Activated CD8-positive, alpha-beta T cell treated with anti-CD3 and anti-CD28 coated beads for 36 hours (primary cell): ENCODE measurements at regions not wholly inside any gene's neighbourhood (a gene's known extent, or its start where the extent isn't known, plus 50 kb on each side); places are given as distances from the start of the nearest gene placed in this dataset.

Experiments
- ATAC-seq: fragments of 200-7000 bp; cut with Tn5 transposase; one replicate; pipeline ENCODE4 v1.10.0; 2021; ENCODE audit warnings: mild to moderate bottlenecking, moderate library complexity
- CTCF ChIA-PET: fragments of 350-600 bp; sonication (Branson Sonifier 250); formaldehyde crosslinking; loops from one replicate; lab custom pipeline; 2021; ENCODE audit warnings: antibody characterized with exemption; lab: Charles Lee
- POLR2A ChIA-PET: fragments of 350-600 bp; sonication (Branson Sonifier 250); formaldehyde crosslinking; loops from one replicate; lab custom pipeline; 2021; ENCODE audit warnings: antibody characterized with exemption; lab: Charles Lee
- DNase-seq: peaks from one replicate; pipeline ENCODE4 v3.0.0-alpha.2; 2020
- H3K27ac Mint-ChIP-seq: one replicate; pipeline ENCODE4 v1.8.0; 2021; ENCODE audit warnings: mild to moderate bottlenecking, mixed read lengths
- H3K27me3 Mint-ChIP-seq: one replicate; pipeline ENCODE4 v1.8.0; 2021; ENCODE audit warnings: mixed read lengths
- H3K36me3 Mint-ChIP-seq: one replicate; pipeline ENCODE4 v1.8.0; 2021; ENCODE audit warnings: low read depth, mixed read lengths
- H3K4me1 Mint-ChIP-seq: one replicate; pipeline ENCODE4 v1.8.0; 2021; ENCODE audit warnings: low read depth, mixed read lengths
- H3K4me3 Mint-ChIP-seq: one replicate; pipeline ENCODE4 v1.8.0; 2021; ENCODE audit warnings: mild to moderate bottlenecking, moderate library complexity, mixed read lengths
- H3K9me3 Mint-ChIP-seq: one replicate; pipeline ENCODE4 v1.8.0; 2021; ENCODE audit warnings: mixed read lengths
- intact Hi-C: fragments of 100-400 bp; cut with micrococcal nuclease; formaldehyde crosslinking; loops from one replicate; pipeline ENCODE4 v1.10.0; 2022
- TF ChIP-seq, protein P1 (sequence below): fragments of 200-600 bp; IDR thresholded peaks from one replicate; pipeline ENCODE4 v1.8.0; 2022; ENCODE audit warnings: antibody characterized with exemption, mild to moderate bottlenecking

DNA sequence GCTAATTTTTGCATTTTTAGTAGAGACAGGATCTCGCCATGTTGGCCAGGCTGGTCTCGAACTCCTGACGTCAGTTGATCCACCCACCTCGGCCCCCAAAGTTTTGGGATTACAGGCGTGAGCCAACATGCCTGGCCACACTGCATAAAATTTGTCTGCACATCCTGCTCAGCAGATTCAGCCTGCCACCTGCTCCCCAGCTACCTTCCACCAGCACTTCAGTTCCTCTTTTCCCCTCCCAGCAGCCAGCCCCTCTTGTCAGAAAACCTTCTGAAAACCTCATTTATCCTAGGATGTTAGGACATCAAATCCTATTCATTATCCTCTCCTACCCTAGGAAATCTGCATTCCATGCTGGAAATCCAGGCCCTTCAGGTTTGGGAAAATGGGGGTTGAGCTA is 78.2 kb upstream of the CALM2 start:
- no peak overlapping the region for H3K27ac Mint-ChIP-seq
- no peaks in the 10 kb centered on the region for H3K9me3 Mint-ChIP-seq
- intact Hi-C loops = no loop called here
- no peak overlapping the region for H3K4me3 Mint-ChIP-seq
- ChIA-PET POLR2A (interaction anchor here (1.1 kb wide), 1 partner anchor 11 kb away, joined by 5 read pairs; no protein-coding TSS in a partner anchor), CTCF (interaction anchor here (0.8 to 1.4 kb wide), 2 partner anchors 16 to 18 kb away, joined by 3 to 7 read pairs; no protein-coding TSS in a partner anchor)
- H3K4me1 Mint-ChIP-seq = no peaks in the 10 kb centered on the region
- H3K36me3 Mint-ChIP-seq = no peaks in the 10 kb centered on the region
- peaks cover 2% of the 10 kb centered on the region for H3K27me3 Mint-ChIP-seq
- DNase-seq (no peak), ATAC-seq (no peak)
- TF ChIP-seq, protein P1, sequence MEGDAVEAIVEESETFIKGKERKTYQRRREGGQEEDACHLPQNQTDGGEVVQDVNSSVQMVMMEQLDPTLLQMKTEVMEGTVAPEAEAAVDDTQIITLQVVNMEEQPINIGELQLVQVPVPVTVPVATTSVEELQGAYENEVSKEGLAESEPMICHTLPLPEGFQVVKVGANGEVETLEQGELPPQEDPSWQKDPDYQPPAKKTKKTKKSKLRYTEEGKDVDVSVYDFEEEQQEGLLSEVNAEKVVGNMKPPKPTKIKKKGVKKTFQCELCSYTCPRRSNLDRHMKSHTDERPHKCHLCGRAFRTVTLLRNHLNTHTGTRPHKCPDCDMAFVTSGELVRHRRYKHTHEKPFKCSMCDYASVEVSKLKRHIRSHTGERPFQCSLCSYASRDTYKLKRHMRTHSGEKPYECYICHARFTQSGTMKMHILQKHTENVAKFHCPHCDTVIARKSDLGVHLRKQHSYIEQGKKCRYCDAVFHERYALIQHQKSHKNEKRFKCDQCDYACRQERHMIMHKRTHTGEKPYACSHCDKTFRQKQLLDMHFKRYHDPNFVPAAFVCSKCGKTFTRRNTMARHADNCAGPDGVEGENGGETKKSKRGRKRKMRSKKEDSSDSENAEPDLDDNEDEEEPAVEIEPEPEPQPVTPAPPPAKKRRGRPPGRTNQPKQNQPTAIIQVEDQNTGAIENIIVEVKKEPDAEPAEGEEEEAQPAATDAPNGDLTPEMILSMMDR = no peak

DNA sequence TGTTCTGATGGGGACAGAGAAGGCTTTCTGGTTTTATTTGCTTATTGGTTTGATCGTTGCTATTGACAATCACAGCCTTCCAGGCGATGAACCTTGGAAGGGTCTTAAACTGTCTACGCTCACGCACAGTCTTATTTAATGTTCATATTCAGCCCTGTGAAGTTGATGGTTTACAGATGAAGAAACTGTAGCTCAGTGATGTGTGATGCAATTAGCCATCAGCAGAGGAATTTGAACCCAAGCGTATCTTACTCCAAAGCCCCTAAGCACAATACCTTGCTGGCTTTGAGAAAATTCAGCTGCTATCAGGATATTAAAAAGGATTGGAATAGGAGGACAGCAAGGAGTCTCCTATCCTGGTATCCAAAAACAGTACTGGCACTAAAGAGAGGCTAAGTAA is 77.1 kb upstream of the CALM2 start:
- ChIA-PET CTCF (no interaction called here), POLR2A (interaction anchor here (0.7 kb wide), 1 partner anchor 291 kb away, joined by 3 read pairs; no protein-coding TSS in a partner anchor)
- intact Hi-C loops = no loop called here
- H3K4me1 Mint-ChIP-seq = no peaks in the 10 kb centered on the region
- H3K27me3 Mint-ChIP-seq = peaks cover 2% of the 10 kb centered on the region
- ATAC-seq (no peak), DNase-seq (no peak)
- H3K36me3 Mint-ChIP-seq = no peaks in the 10 kb centered on the region
- no peak overlapping the region for H3K4me3 Mint-ChIP-seq
- TF ChIP-seq, protein P1 = no peak
- H3K27ac Mint-ChIP-seq = no peak overlapping the region
- H3K9me3 Mint-ChIP-seq = no peaks in the 10 kb centered on the region

DNA sequence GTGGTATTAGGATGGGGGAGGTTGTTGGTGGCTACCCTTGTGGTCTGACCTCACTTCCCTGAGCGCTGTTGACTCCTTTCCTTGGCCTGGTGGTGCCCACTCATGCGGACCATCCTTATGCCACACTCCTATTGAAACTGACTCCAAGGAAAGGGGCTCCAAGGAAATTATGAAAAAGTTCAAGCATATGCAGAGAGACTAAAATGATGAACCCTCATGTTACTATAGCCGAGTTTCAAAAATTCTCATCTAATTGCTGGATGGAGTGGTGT is 75.0 kb upstream of the CALM2 start:
- TF ChIP-seq, protein P1 = no peak
- ATAC-seq (no peak), DNase-seq (no peak)
- POLR2A ChIA-PET = no interaction called here
- Mint-ChIP-seq H3K27ac (no peak overlapping the region), H3K4me3 (no peak overlapping the region), H3K36me3 (no peaks in the 10 kb centered on the region), H3K27me3 (peaks cover 2% of the 10 kb centered on the region), H3K4me1 (no peaks in the 10 kb centered on the region), H3K9me3 (no peaks in the 10 kb centered on the region)
- intact Hi-C loops = no loop called here
- CTCF ChIA-PET = no interaction called here

DNA sequence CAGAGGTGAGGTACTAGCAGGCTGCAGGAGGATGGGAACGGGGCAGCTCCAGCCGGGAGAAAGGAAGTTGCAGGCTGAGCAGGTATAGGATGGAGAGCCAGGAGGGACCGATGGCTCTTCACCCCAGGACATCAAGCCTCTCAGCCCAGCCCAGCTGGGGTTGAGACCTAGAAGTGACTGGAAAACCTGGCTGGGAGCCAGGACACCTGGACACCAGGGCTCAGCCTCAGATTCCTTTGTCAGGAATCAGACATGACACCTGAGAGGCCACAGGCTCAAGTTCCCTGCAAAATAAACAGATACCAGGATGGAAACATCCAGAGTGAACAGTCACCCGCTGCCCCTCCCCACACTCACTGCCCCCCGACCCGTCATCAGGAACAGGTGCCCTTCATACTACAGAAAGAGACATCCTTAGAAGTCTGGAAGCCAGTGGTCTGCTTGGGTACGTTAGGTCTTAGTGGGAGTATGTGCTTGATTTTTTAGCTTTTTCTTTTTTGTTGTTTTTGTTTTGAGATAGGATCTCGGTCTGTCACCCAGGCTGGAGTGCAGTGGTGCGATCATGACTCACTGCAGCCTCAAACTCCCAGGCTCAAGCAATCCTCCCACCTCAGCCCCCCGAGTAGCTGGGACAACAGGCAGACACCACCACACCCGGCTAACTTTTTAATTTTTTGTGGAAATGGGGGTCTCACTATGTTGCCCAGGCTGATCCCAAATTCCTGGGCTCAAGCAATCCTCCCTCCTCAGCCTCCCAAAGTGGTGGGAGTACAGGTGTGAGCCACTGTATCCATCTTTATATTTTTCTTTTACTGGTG is 74.5 kb upstream of the CALM2 start:
- CTCF ChIA-PET = no interaction called here

DNA sequence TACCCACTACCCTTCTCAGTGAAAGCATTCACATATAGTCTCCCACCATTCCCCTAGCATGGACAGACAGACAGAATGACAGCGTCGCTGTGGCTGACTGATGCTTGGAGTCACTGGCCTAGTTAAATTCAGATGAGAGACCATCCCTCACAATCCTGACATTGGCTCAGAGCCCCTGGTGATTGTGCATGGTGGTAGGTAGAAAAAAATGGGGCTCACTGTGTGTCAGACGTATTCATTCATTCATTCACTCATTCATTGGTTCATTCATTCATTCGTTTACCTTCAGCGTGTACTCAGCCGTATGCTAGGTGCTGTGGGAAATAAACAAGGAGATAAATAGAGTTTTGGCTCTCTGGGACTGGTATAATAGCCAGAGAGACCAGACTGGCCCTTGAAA is 73.6 kb upstream of the CALM2 start:
- ATAC-seq (no peak), DNase-seq (no peak)
- H3K4me3 Mint-ChIP-seq = no peak overlapping the region
- intact Hi-C loops = no loop called here
- H3K4me1 Mint-ChIP-seq = no peaks in the 10 kb centered on the region
- H3K9me3 Mint-ChIP-seq = no peaks in the 10 kb centered on the region
- TF ChIP-seq, protein P1 = no peak
- peaks cover 3% of the 10 kb centered on the region for H3K27me3 Mint-ChIP-seq
- no peaks in the 10 kb centered on the region for H3K36me3 Mint-ChIP-seq
- CTCF ChIA-PET = no interaction called here
- no peak overlapping the region for H3K27ac Mint-ChIP-seq
- POLR2A ChIA-PET = no interaction called here

More for the DNA sequence above, 74.5 kb upstream of the CALM2 start:
- intact Hi-C loops = no loop called here
- no peak for DNase-seq
- H3K27me3 Mint-ChIP-seq = peaks cover 2% of the 10 kb centered on the region
- no peak for ATAC-seq
- POLR2A ChIA-PET = no interaction called here
- H3K36me3 Mint-ChIP-seq = no peaks in the 10 kb centered on the region
- TF ChIP-seq, protein P1 = no peak
- no peaks in the 10 kb centered on the region for H3K9me3 Mint-ChIP-seq
- H3K27ac Mint-ChIP-seq = no peak overlapping the region
- H3K4me1 Mint-ChIP-seq = no peaks in the 10 kb centered on the region
- no peak overlapping the region for H3K4me3 Mint-ChIP-seq
